HG02798 (cell line): ENCODE measurements at regions not wholly inside any gene's neighbourhood (a gene's known extent, or its start where the extent isn't known, plus 50 kb on each side); places are given as distances from the start of the nearest gene placed in this dataset.
"Not testable (repeated sequence)": the region's sequence is repeated elsewhere in the genome, so short reads cannot be mapped to it uniquely, and the experiment has no call there.

Source experiments
- ATAC-seq: cut with Tn5 transposase; IDR thresholded peaks from one replicate; pipeline ENCODE4 v1.9.1; 2021; ENCODE audit warnings: mild to moderate bottlenecking; ENCODE audit not compliant: unreplicated experiment, poor library complexity

DNA sequence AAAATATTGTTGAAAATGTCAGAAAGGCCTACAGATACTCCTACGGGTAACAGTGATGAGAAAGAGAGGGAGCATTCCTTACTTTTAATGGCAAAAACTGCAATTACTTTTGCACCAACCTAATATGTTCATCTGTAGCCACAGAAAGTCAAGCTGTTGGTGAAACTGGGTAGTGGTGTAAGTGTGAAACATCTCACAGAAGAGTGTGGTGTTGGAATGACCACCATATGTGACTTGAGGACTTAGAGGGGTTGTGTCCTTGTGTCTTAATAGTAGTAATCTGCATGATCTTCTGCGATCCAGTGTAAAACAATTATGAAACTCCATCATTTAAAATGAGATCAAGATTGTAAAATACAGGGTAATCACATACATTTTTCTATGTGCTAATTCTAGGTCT lies 320.7 kb downstream of the ADGRL2 start:
- ATAC-seq: peak; percentile 60

DNA sequence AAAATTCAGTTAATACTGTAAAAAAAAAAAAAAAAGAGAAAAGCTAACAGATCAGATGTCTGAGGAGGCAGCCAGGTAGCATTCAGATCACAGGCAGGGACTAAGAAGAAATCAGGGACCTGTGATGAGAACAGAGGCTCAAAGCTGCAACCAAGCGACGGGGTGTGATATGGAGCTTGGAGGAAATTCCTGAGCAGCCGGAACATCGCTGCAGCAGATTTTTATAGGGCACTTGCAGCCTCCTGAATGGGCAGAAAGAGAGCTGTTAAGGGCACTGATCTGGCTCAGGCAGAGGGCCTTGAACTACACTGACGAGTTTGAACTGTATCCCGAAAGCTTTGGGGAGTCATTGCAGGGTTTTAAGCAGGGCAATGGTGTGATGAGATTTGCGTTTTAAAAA lies 315.4 kb downstream of the ADGRL2 start:
- ATAC-seq: no peak

- no peak for ATAC-seq
Observed at GRCh38 chr1:82114887-82115286, 314.2 kb downstream of the ADGRL2 start.

- no peak for ATAC-seq
Observed at GRCh38 chr1:82110366-82111254, 309.9 kb downstream of the ADGRL2 start.

DNA sequence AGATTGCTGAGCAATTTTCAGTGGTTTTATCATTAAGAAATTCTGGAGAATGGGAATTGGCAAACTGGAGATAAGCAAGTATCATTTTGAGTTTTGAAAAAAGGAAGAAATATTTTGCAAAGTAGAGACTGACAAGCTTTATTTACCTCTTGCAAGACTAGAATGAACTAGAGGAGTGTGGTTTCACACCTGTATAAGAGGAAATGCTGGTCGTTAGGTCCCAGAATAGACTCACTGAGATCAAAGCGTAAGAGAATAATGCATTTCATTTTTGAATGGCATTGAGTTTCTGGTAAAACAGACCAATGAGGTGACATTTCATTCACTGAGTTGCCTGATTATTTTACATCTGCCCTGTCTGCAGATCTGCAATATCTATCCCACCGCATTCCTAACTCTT lies 308.1 kb downstream of the ADGRL2 start:
- ATAC-seq: peak; percentile 97

GRCh38 chr1:82106672-82107071 lies 305.9 kb downstream of the ADGRL2 start:
- ATAC-seq: no peak

DNA sequence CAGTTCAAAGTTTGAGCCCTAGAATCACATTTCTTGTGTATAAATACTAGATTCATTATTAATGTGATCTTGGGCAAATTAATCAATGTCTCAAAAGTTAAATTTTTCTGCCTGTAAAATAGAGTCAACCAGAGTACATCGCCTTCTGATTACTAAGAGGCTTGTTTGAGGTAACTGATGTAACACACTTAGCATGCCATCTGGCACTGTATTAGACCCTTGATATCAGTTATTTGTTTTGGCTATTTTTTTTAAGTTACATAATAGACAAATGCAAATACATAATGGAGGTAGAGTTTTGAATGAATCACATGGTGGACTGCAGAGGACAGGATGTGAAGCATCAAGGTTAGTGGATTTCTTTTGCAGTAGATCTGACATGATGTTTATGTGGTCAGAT lies 298.4 kb downstream of the ADGRL2 start:
- no peak for ATAC-seq

DNA sequence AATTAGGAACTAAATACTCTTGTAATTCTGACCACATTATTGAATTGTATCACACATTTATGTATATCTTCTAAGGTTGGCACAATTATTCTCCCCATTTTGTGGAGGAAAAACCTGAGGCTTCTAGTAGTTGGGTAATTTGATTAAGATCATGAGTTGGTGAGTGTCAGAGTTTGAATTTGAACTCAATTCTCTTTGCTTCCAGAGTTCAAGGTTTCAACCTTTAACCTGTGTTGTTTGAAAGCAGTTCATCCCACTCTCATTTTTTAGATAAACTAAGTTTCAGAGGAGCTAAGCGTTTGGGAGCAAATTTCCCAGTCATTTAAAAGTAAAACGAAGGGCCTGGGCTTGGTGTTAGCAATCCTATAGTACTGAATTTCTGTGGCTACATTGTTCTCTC lies 293.4 kb downstream of the ADGRL2 start:
- ATAC-seq: no peak

DNA sequence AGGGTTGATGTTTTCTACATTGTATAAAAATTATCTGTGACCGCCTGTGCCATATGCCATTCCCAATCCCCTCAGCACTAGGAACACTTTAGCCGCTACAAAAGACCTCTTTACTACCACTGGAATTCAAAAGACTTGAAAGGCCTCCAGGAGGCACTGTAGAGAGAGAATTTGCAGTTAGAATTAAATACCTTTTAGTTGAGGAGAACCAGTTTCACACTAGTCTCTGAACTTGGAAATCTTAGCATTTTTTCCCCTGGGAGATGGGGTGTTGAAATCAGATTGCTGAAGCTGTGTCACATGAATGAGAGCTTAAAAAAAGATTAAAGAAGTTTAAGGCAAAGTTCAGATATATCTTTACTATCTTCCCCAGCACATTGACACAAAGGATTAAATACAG lies 291.0 kb downstream of the ADGRL2 start:
- peak; percentile 39 for ATAC-seq

- no peak for ATAC-seq
Observed at GRCh38 chr1:82091265-82091664, 290.5 kb downstream of the ADGRL2 start.

DNA sequence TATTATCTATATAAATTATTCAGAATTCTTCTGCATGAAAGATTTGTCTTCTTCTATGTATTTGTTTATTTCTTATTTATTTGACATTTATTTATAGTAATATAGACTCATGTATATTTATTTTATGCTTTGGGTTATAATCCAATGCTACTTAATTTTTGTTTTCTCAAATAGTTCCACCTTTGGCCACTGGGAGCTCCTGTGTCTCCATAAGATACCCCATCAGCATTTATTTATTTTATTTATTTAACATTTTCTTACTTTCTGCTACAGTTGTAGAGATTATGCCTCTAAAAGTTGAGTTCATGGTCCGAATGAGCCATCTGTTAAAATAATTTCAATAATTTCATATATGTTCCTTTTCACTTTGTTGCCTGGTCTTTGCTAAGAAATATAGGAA lies 289.4 kb downstream of the ADGRL2 start:
- no peak for ATAC-seq

- no peak for ATAC-seq
Observed at GRCh38 chr1:82086739-82087138, 286.0 kb downstream of the ADGRL2 start.

DNA sequence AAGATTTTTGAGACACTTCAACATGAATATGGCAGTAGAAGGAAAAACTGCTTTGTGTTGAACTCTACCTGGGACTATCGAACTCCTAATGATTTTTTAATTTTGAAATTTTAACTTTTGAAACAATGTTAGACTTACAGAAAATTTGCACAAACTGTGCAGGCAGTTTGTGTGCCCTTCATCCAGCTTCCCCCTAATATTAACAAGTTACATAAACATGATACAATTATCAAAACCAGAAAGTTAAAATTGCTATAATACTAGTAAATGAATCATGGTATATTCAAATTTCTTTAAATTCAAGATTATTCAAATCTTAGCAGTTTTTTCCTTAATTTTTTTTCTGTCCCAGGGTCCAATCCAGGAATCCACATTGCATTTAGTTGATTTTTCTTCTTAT lies 278.9 kb downstream of the ADGRL2 start:
- no peak for ATAC-seq

- no peak for ATAC-seq
Observed at GRCh38 chr1:82073659-82074058, 272.9 kb downstream of the ADGRL2 start.

- no peak for ATAC-seq
Observed at GRCh38 chr1:82073071-82073470, 272.3 kb downstream of the ADGRL2 start.

DNA sequence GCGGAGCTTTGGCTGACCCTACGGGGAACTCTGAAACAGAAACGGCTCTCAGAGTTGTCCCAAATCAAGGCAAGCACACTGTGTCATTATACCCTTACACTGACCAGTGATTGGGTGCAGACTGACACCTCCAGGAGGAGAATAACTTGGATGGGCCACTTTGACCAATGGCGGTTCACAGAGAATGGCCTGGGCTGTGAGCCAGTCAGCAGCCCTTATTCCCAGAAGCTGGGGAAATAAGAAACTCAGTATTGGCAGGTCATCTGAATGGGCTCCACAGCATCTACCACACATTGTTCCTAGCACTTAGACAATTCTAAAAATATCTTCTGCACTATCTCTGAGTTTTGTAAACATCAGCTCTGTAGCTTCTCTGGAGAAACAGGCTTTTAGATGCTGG lies 265.2 kb downstream of the ADGRL2 start:
- ATAC-seq: no peak

GRCh38 chr1:82064691-82065090 lies 264.0 kb downstream of the ADGRL2 start:
- ATAC-seq: no peak

DNA sequence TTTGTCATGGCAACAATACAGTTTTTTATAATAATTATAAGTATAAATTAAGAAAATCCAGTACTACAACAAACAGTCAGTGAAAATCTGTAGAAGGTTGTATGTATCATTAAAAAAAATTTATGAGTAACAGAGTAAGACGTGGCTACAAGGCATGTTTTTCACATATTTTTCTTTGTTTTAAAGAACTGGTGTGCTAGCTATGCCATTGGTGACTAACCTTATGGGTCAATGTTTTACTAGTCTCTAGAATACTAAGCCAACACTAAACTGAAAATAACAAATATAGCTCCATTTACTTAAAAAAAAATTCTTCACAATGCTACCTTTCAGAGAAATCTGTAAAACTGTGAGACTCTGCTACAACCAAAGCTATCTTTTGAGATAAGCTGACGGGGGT lies 261.5 kb downstream of the ADGRL2 start:
- no peak for ATAC-seq

GRCh38 chr1:82059959-82060358 lies 259.2 kb downstream of the ADGRL2 start:
- no peak for ATAC-seq

DNA sequence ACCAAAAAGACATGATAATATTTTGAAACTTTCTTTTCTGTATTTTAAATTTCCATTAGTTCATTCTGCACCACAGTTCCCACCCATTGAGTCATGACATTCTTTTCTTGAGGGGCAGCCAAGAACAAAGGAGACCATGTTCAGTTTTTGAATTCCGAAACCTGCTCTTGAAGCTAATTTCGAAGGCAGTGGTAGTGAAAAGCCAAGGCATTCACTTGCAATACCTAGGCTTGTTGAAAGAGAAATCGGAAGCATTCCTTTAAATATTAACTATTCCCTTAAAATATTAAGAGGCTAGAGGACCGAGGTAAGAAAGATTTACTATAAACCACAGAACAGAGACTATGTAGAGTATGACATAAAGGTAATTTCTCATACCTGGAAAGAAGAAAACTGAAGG lies 256.3 kb downstream of the ADGRL2 start:
- no peak for ATAC-seq

GRCh38 chr1:82055375-82055774 lies 254.6 kb downstream of the ADGRL2 start:
- ATAC-seq: not testable (repeated sequence)

- no peak for ATAC-seq
Observed at GRCh38 chr1:82052563-82052962, 251.8 kb downstream of the ADGRL2 start.
